HG02571 (cell line): ENCODE measurements at regions not wholly inside any gene's neighbourhood (a gene's known extent, or its start where the extent isn't known, plus 50 kb on each side); places are given as distances from the start of the nearest gene placed in this dataset.
"Not testable (repeated sequence)": the region's sequence is repeated elsewhere in the genome, so short reads cannot be mapped to it uniquely, and the experiment has no call there.

Source experiments
- ATAC-seq: cut with Tn5 transposase; IDR thresholded peaks from one replicate; pipeline ENCODE4 v1.9.1; 2021; ENCODE audit warnings: mild to moderate bottlenecking, moderate library complexity; ENCODE audit not compliant: unreplicated experiment

DNA sequence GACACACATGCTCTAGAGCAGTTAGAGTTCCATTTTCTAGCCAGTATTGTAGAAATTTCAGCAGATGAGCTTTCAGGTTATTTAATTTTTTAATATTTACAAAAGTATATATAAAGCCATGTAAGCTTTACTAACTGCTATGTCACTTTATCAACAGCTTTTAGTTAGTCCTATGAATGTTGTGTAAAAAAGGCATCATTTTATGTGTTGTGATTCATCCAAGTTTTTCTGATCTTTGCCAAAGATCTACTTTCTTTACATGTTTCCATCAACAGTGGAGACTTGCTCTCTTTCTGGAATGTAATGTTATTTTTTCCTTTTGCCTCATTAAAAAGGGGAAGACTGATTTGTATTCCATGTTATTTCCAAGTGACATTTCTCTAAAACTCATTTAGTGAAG lies 125.2 kb upstream of the TFPI start:
- no peak for ATAC-seq

DNA sequence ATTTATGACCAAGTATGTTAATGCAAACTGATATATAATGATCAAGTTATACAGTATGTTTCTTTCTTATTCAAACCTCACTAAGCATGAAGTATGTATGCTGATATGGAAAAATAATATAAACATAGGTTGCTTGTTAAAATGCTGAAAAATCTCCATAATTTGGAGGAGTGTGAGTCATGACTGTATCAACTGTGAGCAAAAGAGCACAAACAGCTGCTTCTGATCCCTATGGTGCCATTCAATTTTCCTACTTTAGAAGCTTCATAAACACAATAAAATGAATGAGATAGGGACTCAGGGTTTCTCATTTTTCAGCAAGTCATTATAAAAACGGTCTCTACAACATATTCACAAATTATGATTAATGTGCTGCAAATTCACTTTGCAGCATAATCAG lies 129.9 kb upstream of the TFPI start:
- no peak for ATAC-seq

DNA sequence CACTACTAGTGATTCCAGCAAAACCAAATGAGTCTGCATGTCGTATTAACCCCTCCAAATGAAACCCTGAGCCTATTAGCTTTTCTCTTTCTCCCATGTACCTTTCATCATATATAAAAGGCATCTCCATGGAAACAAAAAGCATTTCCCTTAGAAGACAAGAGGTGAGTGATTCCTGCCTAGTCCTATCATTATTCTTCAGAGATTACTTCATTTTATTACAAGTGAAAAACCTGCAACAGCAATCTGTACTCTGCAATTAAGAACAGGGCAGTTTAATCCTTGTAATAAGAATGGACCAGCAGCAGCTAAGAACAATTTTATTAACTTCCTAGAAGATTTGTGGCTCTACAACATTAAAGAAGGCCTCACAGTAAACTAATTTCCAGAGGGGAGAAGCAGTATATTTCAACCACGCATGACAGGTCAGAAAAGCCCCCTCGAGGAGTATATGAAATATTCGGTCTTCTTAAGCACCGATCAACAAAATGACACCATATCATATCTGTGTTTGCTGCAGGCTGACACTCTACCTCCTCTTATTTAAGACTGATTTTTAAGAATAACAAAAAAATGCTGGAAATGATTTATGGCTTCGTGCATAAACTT lies 132.3 kb upstream of the TFPI start:
- no peak for ATAC-seq

GRCh38 chr2:187687585-187687984 lies 133.3 kb upstream of the TFPI start:
- no peak for ATAC-seq

DNA sequence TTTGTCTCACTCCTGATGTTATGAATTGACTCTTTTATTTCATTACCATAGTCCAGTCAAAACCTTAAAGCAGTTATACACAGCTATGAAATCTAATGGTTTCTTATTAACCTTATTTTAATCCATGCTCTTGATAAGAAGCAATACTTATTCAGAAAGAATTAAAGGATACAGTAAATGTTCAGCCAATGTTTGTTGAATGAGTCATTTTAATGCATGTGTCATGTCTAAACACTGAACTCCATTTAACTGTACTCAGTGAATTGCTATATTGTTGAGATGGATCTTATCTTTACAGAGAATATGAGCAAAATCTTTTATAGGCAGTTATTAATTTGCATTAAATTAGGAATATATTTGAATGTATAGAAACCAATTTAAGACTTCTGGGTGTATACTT lies 135.1 kb upstream of the TFPI start:
- ATAC-seq = no peak

GRCh38 chr2:187693923-187694322 lies 139.7 kb upstream of the TFPI start:
- no peak for ATAC-seq

GRCh38 chr2:187696644-187697043 lies 142.4 kb upstream of the TFPI start:
- ATAC-seq = not testable (repeated sequence)

DNA sequence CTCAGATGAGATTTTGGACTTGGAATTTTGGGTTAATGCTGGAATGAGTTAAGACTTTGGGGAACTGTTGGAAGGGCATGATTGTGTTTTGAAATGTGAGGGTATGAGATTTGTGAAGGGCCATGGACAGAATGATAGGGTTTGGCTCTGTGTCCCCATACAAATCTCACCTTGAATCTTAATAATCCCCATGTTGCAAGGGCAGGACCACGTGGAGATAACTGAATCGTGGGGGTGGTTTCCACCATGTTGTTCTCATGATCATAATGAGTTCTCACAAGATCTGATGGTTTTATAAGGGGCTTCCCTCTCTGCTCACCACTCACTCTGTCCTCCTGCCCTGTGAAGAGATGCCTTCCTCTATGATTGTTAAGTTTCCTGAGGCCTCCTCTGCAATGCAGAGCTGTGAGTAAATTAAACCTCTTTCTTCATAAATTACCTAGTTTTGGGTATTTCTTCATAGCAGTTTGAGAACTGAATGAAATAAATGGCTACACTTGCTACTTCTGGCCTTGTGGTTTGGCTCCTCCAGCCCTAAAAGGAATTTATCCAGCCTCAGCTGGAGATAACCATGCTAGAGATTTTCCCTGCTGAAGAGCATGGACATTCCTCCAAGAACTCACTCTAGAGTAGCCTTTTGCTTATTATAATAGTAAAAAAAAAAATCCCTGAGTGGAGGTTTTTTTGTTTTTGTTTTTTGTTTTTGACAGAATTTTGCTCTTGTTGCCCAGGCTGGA lies 144.3 kb upstream of the TFPI start:
- ATAC-seq = no peak

GRCh38 chr2:187702157-187702556 lies 147.9 kb upstream of the TFPI start:
- no peak for ATAC-seq

DNA sequence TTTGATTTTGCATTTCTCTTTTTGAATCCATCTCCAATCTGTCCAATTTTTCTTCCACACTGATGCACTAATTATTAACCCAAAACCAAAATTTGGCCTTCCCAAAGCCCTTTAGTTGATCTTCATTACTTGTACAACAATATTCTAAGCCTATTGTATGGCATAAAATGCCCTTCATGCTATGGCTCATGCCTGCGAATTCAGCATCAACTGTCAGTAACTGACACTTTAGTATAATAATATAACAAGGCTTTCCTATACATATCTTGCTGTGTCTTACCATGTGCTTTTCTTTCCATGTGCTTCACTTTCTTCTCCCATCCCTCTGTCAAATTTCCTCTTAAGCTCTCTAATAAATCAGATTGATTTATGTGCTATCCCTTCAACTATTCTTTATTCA lies 154.0 kb upstream of the TFPI start:
- ATAC-seq = no peak

DNA sequence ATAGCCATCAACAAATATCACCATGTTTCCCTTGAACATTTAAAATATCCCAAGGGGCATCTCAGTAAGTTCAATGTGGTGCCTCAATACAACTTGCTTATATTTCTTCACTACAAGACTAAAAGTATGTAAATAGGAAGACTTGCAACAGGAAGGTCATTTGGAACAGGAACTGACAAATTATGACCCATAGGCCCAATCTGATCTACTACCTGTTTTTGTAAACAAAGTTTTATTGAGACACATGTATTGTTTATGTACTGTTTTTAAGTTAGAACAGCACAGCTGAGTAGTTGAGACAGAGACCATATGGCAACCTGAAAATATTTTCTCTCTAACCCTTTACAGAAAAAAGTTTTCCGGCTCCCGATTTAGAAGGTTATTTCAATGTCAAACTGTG lies 154.8 kb upstream of the TFPI start:
- no peak for ATAC-seq

GRCh38 chr2:187710791-187711521 lies 156.7 kb upstream of the TFPI start:
- no peak for ATAC-seq

- no peak for ATAC-seq
These were observed 161.4 kb upstream of the TFPI start for GRCh38 chr2:187715590-187715989.

DNA sequence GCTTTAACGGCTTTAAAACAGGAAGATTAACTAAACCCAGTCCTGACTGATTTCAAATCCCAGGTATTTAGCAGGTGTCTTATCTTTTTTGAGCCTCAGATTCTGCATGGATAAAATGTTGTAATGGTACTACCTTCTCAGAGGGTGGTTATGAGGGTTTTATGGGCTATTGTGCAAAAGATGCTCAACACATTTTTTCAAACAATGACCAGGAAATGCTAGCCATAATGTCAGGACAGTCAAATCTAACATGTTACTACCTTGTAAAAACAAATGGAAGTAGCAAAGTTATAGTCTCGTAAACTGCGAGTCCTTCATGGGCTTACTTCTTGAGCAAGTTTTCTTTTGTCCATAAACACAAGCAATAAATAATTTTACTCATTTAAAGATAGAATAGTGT lies 162.1 kb upstream of the TFPI start:
- no peak for ATAC-seq

GRCh38 chr2:187718092-187718491 lies 163.9 kb upstream of the TFPI start:
- ATAC-seq = no peak

- ATAC-seq = no peak
These were observed 165.3 kb upstream of the TFPI start for GRCh38 chr2:187719510-187719909.

DNA sequence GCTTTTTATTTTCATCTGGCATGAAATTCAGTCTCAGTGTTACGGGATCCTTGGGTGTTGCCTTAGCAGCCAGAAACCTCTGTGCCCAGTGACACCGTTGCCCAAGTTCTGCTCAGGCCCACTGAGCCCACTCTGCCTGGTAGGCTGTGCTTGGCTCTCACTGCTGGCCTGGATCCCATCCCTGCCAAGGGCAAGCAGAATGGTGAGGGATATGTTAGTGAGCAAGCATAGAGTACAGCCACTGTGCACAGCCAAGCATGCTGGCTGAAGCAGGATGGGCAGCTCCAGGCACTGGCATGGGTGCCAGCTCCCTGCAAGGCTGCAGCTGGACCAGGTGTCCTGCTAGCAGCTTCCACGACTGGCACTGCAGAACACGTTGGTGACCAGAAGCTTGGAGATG lies 194.7 kb upstream of the TFPI start:
- ATAC-seq = no peak

GRCh38 chr2:187749804-187750431 lies 195.7 kb upstream of the TFPI start:
- ATAC-seq = no peak

DNA sequence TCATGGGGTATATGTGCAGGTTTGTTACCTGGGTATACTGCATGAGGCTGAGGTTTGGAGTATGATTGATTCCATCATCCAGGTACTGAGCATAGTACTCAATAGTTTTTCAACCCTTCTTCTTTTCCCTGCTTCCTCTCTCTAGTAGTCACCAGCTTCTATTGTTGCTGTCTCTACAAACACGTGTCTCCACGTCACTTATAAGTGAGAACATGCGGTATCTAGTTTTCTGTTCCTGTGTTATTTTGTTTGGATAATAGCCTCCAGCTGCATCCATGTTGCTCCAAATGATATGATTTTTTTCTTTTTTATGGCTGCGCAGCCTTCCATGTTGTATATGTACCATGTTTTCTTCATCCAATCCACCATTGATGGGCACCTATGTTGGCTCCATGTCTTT lies 214.8 kb upstream of the TFPI start:
- ATAC-seq = no peak

DNA sequence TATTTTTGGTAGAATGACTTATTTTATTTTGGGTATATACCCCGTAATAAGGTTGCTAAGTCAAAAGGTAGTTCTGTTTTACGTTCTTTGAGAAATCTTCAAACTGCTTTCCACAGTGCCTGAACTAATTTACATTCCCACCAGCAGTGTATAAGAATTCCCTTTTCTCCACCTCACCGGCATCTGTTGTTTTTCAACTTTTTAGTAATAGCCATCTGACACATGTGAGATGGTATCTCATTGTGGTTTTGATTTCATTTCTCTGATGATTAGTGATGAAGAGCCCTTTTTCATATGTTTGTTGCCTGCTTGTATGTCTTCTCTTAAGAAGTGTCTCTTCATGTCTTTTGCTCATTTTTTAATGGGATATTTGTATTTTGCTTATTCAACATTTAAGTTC lies 215.2 kb upstream of the TFPI start:
- no peak for ATAC-seq

GRCh38 chr2:187774551-187775071 lies 220.4 kb upstream of the TFPI start:
- no peak for ATAC-seq

DNA sequence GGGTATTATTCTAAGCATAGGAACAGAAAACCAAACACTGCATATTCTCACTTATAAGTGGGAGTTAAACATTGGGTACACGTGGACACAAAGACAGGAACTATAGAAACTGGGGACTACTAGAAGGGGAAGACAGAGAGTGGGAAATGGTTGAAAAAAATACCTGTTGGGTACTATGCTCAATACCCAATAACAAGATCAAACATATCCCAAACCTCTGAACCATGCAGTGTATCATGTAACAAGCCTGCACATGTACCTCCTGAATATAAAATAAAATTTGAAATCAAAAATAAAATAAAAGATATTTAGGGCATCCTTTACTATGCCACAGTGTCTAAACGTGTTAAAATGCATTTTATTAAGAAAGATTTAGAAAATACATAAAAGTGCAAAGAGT lies 221.0 kb upstream of the TFPI start:
- ATAC-seq = no peak
